HG03457 (cell line): ENCODE measurements at regions not wholly inside any gene's neighbourhood (a gene's known extent, or its start where the extent isn't known, plus 50 kb on each side); places are given as distances from the start of the nearest gene placed in this dataset.

Source experiments
- ATAC-seq: cut with Tn5 transposase; IDR thresholded peaks from one replicate; pipeline ENCODE4 v1.9.1; 2021; ENCODE audit warnings: moderate number of reproducible peaks; ENCODE audit not compliant: unreplicated experiment

DNA sequence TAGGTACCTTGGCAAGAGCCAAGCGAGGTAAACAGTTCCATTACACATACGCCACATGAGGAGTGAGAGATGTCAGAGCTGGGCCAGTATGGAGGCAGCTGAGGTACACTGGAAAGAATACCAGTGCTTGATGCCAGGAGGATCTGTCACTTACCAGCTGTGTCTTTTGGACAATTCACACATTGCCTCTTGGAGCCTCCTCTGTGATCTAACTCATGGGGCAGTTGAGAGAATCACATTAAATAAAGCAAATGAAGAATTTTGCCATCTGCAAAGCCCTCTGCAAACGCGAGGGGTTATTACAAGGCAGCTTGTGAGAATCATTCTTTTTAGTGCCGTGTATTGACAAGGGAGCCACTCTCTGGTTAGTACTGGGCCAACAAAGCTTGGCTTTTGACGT, 429.7 kb upstream of the KLF4 start:
- ATAC-seq = no peak

DNA sequence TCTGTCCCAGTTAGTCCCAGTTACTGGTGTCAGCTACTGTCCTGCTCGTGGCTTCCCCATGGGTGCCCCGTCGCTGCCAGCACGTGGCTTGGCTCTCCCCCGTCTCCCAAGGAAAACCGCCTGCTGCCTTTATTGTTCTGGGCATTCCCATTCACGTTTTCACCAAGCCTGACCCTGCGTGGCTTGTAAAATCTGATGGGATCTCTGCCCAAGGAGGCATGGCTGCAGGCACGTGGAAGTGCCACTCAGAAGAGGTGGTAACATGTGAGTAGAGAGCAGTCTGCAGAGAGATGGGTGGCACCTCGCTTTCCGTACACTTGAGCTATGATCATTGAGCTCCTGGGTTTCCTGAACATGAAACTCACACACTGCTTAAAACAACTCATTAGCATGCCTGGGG, 429.2 kb upstream of the KLF4 start:
- ATAC-seq = no peak

DNA sequence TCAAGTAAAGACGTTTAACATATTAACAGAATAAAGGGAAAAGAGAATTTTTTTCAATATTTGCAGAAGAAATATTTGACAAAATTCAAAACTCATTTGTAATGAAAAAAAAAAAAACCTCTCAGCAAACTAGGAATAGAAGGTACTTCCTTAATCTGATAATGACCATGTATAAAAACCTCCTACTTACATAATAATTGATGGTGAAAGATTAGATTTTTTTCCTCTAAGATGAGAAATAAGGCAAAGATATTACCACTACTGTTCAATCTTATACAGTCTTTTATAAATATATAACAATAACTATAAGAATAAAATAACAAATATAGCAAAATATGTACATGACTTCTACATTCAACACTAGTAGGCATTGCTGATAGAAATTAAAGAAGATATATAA, 424.6 kb upstream of the KLF4 start:
- ATAC-seq = no peak

DNA sequence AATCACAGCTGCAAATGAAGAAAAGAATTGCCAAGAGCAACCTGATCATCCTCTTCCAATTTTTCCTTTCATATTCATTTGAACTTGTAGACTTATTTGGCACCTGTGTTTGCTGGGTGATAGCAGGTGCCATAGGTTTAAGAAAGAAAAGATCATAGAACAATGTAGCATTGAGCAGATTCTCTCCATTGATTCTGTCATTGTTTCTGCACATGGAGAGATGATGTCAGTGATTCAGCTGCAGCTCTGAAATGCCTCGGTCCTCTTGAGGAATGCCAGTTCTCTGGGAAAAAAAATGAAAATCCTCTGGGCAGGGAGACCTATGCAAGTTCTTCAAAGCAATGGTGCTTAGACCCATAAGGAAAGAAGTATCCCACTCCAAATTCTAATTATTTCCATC, 418.1 kb upstream of the KLF4 start:
- no peak for ATAC-seq

DNA sequence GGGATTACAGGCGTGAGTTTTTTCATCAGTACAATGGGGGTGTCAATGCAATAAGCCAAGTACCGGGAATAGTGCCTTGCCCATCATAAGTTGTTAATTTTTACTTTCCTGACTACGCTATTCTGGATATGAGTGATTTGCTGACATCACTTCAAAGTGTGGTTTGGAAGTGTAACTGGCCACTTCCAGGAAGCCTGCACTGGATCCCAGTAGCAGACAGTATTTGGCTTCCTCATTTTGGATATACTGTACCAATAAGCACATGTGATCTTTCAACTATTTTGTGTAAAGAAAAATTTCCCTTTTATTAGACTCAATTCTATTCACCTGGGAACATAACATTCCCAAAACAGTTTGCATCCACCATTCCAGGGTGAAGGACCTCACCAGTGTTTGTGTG, 417.7 kb upstream of the KLF4 start:
- ATAC-seq = no peak

DNA sequence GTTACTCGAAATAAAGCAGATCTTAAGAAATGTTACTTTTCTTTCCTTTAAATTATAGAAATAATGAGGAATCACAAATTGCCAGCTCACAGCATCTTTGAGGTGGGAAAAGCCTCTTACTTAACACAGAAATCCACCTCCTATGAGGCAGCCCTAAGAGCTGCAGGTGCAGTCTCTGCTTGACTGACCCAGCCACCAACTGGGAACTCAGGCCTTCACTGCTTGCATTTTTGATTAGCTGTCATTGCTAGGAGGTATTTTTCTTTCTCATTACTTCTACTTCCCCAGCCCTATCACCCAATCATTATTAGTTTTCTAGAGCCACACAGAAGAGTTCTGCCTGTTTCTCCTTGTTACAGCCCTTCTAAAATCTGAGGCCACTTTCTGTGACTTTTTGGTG, 416.5 kb upstream of the KLF4 start:
- no peak for ATAC-seq

DNA sequence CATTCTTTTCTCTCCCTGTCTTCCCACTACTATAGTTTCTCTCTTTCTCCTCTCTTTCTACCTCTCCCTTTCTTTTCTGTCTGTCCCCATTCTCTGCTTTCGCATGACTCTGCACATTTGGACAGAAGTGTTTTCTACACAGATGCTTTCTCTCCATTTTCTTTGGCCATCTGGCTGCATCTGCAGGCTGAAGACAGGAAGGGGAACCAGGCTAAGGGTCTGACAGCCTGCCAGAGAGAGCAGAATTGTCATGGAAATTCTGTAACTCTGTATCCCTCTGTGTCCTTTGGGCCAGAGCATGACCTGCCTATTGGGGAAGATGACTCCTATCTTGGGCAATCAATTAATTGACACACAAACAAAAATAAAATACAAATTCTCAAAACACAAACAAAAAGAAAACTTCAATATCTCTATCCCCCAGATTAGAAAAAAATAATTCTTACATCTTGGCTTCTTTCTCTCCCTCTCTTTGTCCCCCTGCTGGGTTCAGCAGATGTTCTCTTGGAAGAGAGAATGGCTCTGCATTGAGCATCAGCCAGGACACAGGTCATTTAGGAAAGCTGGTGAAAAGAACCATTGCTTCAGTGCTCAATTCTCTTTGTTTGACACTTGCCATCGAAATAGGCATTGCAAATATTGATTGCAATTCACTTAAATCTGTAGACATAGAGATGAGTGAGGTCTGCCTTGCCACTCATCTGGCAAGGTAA, 415.9 kb upstream of the KLF4 start:
- no peak for ATAC-seq

DNA sequence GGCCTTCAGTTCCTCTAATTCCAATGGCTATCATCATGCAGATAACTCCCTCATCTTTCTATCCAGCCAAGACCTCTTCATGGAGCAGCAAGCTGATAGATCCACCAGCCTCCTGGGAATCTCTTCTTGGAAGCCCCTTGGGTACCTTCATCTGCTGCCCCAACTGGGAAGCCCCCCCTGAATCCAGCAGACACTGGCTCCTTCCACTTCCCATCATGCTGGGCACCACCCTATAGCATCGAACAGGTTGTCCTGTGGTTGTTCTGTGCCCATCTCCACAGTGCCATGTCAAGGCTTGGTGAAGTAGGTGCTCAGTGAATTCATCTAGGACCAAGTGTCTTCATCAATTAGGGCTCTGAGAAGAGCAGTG, 410.4 kb upstream of the KLF4 start:
- no peak for ATAC-seq

DNA sequence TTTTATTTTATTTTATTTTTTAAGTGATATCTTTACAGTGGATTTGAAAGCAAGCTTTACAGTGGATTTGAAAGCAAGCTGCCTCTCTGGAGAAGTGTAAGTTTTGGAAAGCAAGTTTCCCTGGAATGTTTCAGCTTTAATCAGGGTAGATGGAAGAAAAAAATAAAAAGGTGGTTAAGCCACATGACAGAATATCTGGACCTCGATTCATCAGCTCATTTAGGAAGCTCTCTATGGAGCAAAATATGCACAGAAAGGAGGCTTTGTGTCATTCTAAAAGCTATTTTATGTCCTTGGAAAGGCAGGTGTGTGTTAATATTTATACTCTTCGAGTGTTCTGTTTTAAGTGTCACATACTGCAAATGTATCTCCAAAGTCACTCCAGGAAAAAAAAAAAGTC, 409.2 kb upstream of the KLF4 start:
- no peak for ATAC-seq

DNA sequence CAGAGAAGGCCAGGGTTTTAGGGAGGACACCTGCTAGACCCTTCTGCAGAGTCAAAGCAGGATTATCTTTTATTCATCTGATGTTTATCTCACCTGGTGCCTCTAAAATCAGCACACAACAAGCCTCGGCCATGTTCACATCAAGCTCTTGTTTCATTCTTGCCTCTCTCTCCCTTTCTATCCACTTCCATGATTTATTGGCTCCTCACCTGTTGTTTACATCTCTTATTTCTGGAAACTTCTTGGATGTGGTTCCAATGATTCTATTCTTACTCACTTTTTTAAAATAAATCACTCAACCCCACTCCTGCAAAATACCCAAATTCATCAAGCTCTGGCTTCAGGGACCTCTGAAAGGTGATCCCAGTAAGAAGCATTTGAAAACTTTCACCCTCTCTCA, 407.0 kb upstream of the KLF4 start:
- ATAC-seq = no peak

DNA sequence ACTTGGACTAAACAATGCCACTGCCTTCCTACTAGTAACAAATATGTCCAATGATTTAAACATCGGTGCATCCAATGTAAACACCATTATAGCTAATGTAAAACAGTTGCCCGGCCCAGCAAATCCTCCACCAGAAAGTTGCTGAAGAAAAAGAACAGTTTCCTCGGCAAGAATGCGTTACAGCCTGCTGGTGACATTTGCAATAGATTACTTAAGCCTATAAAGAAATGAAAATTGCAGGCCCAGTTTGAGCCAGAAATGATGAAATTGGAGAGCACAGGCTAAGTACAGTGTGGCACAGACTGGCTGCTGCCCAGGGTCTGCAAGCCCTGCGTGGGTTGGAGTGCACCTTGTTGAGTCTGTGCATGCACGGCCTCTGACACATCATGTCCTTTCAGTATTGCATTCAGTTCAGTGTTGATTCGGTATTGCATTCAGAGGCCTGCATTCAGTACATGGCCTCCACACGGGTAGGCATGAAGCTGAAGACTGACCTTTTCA, 406.0 kb upstream of the KLF4 start:
- no peak for ATAC-seq

DNA sequence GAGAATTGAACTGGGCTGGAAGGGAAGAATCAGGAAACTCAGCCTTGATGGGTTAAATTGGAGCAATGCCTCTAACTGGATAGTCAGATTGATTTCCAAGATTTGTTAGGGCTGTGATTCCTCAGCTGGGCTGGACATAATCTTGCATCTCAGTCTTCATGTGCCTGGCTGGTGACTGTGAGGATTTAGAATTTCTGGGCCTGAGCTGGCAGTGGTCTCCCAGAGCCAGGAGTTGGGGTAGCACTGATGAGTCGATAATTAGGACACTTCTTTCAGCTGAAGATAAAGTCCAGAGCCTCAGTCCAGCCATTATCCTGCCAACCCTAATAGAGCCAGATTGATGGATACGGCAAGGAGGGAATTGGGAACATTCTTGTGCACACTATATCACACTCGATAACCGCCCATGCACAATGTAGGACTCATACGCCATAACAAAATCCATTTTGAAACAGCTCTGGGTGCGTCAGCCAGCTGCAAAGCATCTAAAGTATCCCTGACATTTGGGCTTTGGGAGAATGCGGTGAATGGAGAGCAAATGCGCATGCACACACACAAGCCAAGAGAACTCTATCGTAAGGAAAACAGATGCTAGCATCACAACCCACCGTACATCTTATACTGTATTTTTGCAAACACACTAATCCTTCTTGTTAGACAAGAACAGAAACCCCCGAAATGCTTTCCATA, 405.1 kb upstream of the KLF4 start:
- no peak for ATAC-seq

DNA sequence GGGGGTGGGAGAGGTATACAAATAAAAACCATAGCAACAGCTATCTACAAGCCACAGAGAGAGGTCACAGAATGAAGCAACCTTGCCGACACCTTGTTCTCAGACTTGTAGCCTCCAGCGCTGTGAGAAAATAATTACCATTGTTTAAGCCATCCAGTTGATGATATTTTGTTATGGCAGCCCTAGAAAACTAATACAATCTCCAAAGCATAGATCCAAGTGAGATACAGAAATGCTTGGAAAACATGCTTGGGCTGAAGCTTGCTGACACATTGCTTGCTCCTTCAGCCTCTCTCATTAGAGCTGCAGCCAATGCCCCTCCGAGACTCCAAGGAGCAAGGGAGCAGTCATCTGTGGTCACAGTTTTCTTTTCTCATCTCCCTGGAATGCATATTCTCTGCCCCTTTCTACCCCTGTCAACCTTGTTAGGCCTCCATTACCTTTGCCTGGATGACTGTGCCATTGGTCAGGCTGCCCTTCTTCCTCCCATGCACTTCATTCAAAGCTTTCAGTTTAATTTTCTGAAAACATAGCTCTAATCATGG, 401.4 kb upstream of the KLF4 start:
- no peak for ATAC-seq

DNA sequence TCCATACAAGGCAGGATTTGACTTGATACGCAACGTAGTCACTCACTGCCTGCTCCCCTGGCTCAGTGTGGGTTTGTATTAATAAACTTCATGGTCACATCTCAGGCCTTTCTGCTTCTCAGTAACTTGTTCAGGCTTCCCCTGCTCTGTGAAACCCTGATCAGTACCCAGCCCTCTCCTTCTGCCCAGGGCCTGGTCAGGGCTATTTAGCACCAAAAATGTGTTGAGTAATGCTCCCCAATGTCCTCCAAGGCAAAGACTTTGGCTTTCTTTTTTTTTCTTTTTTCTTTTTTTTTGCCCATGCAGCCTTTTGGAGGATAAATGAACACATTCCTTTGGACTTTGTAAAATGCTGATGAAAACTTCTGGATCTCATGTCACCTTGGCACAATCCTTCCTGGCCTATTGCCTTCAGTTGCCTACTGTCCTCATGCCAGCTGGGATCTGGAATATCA, 399.2 kb upstream of the KLF4 start:
- ATAC-seq = no peak

DNA sequence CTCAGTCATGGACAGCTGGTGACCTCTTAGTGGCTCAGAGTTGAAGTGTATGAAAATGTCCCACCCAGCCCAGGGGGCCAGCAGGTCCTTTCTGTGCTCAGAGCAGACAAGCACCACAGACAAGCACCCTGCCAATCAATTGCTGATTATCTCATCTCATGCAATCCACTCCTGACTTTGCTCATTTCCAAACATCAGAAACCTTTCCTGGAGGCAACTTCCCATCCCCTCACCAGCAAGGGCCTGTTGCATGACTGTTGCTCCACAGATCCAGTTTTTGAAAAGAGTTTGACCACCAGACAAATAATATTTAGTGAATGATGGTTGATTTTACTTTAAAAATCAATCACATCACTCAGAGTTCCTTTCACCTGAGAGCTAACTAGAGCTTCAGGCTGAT, 397.3 kb upstream of the KLF4 start:
- ATAC-seq = no peak

DNA sequence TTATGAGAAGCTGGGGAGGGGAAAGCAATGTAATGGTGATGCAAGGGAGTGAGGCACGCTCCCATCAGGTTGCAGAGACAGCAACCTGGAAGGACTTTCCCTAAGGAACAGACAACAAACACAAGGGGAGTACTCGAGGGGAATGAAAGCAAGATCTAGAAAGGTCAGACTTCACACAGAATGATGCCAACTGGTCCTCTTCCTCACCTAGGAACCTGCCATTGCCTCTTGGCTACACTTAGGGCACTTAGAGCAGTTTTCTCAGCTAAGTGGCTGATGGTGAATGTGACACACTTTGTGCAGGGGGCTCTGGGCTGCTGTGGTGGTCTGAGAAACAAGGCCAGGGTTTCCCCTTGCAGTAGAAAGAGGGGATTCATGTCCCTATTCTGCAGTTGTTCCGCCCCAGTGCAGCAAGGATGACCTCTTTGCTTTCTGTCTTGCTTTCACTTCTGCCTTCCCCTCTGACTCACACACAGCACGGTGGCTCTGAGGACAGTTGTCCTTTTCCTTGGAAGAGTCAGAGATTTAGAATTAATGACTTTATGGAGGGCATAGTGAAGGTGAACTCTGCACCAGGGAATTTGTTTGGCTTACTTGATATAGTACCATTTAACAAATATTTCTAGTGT, 394.0 kb upstream of the KLF4 start:
- no peak for ATAC-seq

DNA sequence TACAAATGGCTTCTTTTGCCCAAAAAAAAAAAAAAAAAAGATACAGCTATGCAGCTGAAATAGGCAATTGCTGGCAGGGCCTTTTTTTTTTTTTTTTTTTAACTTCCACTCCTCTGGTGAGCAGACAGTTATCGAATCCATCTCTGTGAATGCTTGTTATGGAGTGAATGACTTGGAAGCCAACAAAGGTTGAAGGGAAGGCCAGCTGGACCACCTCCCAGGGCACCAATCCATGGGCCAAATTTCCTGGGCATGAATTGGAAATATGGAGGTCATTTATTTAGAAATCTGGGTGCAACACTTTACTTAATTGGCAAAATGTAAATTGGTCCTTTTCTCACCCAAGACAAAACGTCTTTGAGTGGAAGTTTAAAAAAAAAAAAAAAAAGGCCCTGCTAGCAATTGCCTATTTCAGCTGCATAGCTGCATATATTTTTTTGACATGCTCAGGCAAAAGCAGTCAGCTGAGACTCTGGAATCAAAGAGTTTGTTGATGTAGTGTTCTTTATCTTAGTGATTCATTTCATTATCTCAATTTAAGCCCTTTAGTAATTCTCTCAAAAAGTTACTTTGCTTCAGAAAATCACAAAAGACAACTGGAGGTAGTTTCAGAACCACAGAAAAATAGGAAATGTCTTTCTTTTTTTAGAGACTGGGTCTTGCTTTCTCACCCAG, 392.2 kb upstream of the KLF4 start:
- no peak for ATAC-seq

DNA sequence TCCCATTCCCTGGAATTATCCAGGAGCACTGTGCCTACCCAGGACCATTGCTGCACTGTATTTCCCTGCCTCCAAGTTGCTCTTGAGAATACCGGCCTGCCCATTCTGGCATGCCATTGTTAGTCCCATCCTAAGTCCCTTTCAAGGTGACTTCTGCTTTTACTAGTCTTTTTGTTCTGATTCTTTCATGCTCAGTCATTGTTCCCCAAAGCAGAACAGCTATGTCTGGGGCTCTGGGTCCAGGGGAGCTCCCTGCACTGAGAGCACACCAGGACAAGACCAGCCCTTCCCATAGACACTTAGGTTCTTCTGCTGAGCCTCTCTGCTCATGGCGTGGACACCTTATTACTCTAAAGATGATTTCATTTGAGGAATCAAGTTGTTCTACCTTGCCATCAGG, 388.9 kb upstream of the KLF4 start:
- ATAC-seq = no peak

DNA sequence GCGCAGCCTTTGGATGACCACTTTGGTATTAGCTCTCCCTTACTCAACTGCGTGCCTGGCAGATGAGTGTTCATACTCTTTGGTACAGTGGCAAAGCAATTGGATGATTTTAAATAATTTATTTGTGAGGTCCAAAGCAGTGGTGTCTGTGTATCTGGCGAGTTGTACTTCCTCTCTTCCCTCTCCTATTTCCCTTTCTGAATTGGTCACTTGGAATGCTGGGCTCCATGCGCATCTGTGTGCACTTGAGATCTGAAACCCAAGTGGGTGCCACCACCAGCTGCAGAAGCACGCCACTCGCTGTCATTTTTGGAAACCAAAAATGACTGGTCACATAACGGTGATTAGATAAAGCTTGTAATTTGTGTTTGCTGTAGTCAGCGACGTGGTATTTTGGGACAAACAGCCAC, 386.0 kb upstream of the KLF4 start:
- ATAC-seq = no peak

DNA sequence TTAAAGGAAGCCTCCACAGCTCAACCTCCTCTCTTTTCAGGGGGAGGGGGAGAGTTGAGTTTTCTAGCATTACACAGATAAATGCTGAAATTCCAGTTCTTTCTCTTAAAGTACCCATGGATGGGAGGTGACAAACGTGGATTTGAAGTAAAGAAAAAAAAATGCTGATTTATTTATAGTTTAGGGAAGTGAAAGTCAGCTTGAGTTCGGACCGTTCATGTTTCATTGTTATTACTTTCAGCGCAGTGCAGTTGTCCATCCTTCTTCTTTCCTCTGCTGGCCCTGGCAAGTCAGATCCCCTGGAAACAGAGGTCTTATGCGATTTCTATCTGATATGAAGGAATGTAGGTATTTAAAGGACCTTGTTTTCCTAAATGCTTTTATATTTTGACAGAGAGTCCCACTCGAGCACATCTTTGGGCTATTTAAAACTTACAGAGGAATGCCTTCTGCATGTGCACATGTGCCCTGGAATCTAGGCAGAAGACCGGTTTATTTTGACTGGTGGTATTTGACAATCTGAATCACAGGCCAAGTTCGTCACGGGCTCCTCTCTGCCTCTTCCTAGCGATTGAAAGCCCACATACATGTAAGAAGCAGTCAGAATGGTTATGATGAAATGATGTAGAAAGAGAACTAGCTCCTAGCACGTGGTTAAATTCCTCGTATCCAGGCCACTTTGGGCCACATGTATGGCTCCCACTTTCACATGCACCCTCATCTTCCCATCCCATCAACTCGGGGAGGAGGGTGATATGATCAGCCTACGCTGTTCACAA, 385.2 kb upstream of the KLF4 start:
- peak; percentile 55 for ATAC-seq

DNA sequence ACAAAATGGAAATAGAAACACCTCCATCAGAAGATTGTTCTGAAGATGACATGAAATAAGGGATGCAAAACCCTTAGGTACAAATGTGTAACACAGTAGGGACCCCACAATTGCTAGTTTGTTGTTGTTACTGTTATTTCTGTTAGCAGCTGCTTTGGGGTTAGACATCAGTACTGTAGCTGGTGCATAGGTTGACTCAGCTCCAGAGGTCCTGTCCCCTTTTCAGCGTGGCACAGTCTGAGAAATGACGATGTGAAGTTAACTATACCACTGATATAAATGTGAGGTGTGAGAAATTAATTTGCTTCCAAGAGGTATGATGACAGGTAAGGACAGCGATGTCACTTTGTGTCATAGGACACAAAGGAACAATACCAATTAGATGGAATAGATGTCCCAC, 384.6 kb upstream of the KLF4 start:
- no peak for ATAC-seq
